Endothelial cell of umbilical vein (primary cell): ENCODE measurements at regions not wholly inside any gene's neighbourhood (a gene's known extent, or its start where the extent isn't known, plus 50 kb on each side); places are given as distances from the start of the nearest gene placed in this dataset.

Source experiments
- BruUV-seq: library from RNA; stranded (reverse); fragments of 400-500 nt; replicated peaks from 2 replicates; lab custom pipeline; 2021; lab: Mats Ljungman, UMichigan
- CTCF ChIA-PET: fragments of 300-600, 350-600 bp; sonication (Branson Sonifier 250); formaldehyde crosslinking; loops from one replicate; lab custom pipeline; 2021; ENCODE audit warnings: antibody characterized with exemption, inconsistent platforms; lab: Charles Lee
- POLR2A ChIA-PET: fragments of 300-600, 350-600 bp; sonication (Branson Sonifier 250); formaldehyde crosslinking; loops from one replicate; lab custom pipeline; 2021; ENCODE audit warnings: antibody characterized with exemption, inconsistent platforms; lab: Charles Lee
- DNase-seq: peaks from one replicate; pipeline ENCODE4 v3.0.0-alpha.2; 2011; ENCODE audit warnings: low read depth, low spot score
- FAIRE-seq: peaks from 2 replicates; lab custom pipeline; 2011; peaks lifted over from hg19 to GRCh38; lab: Jason Lieb, UNC
- H2AFZ ChIP-seq: 2 replicates; pipeline ENCODE4 v1.6.0; 2012; ENCODE audit warnings: low read depth, low read length, control low read depth, inconsistent platforms
- H3K27ac ChIP-seq: 2 replicates; pipeline ENCODE4 v1.5.1; 2011; ENCODE audit warnings: low read depth, mild to moderate bottlenecking, control low read depth, low read length, moderate library complexity; ENCODE audit not compliant: insufficient read depth
- H3K27me3 ChIP-seq, 2 experiments: 2 replicates each; pipeline versions ENCODE4 v1.6.0 to v1.6.1; 2011; ENCODE audit warnings: low read length in 2 of 2, mixed read lengths in 1 of 2; ENCODE audit not compliant: control insufficient read depth in 2 of 2, insufficient read depth in 2 of 2
- H3K36me3 ChIP-seq, 2 experiments: 2 replicates in 1 of 2; 3 replicates in 1 of 2; pipeline ENCODE4 v1.5.1; 2011; ENCODE audit warnings: low read length in 2 of 2, mild to moderate bottlenecking in 1 of 2, moderate library complexity in 1 of 2; ENCODE audit not compliant: control insufficient read depth in 2 of 2, insufficient read depth in 2 of 2; ENCODE audit errors: extremely low read depth in 1 of 2
- H3K4me1 ChIP-seq: 3 replicates; pipeline ENCODE4 v1.5.1; 2011; ENCODE audit warnings: mild to moderate bottlenecking, low read length; ENCODE audit not compliant: control insufficient read depth, insufficient read depth; ENCODE audit errors: extremely low read depth
- H3K4me2 ChIP-seq: 2 replicates; pipeline ENCODE4 v1.6.1; 2011; ENCODE audit warnings: low read length, control low read depth, mixed read lengths; ENCODE audit not compliant: insufficient read depth
- H3K4me3 ChIP-seq, 3 experiments: fragments of 200-600 bp in 1 of 3; sonication (generic), shearing (Covaris generic) in 1 of 3; replicated peaks in 1 of 3; 2 replicates each; pipeline ENCODE4 v1.5.1; 2011 to 2016; ENCODE audit warnings: control low read depth in 3 of 3, low read length in 3 of 3, mild to moderate bottlenecking in 2 of 3, inconsistent platforms in 1 of 3, low read depth in 1 of 3, moderate library complexity in 1 of 3; ENCODE audit not compliant: insufficient read depth in 1 of 3
- H3K79me2 ChIP-seq: 2 replicates; pipeline ENCODE4 v1.6.0; 2012; ENCODE audit warnings: low read length, inconsistent platforms; ENCODE audit not compliant: control insufficient read depth, insufficient read depth
- H3K9ac ChIP-seq: replicated peaks from 2 replicates; pipeline ENCODE3; 2011; ENCODE audit warnings: low read length, control low read depth; ENCODE audit not compliant: insufficient read depth; ENCODE audit errors: extremely low read depth
- H3K9me1 ChIP-seq: replicated peaks from 3 replicates; pipeline ENCODE4 v1.6.0; 2011; ENCODE audit warnings: mild to moderate bottlenecking, low read length; ENCODE audit not compliant: control insufficient read depth, insufficient read depth; ENCODE audit errors: extremely low read depth
- H3K9me3 ChIP-seq: replicated peaks from 2 replicates; pipeline ENCODE4 v1.5.1; 2012; ENCODE audit warnings: low read length, inconsistent platforms; ENCODE audit not compliant: control insufficient read depth, insufficient read depth
- H4K20me1 ChIP-seq: replicated peaks from 2 replicates; pipeline ENCODE3; 2011; ENCODE audit warnings: mild to moderate bottlenecking, low read length; ENCODE audit not compliant: control insufficient read depth, insufficient read depth; ENCODE audit errors: extremely low read depth
- EZH2 ChIP-seq: IDR thresholded peaks from 2 replicates; pipeline ENCODE4 v1.6.1; 2012; ENCODE audit warnings: borderline replicate concordance, low read depth, mild to moderate bottlenecking, moderate library complexity, low read length, inconsistent platforms; ENCODE audit not compliant: severe bottlenecking
- FOS ChIP-seq: IDR thresholded peaks from 2 replicates; pipeline ENCODE4 v1.6.1; 2011; ENCODE audit warnings: mild to moderate bottlenecking, low read length, moderate library complexity, borderline replicate concordance; ENCODE audit not compliant: insufficient read depth
- GATA2 ChIP-seq: IDR thresholded peaks from 2 replicates; pipeline ENCODE4 v1.7.0; 2011; ENCODE audit warnings: low read depth, mild to moderate bottlenecking, moderate library complexity, mixed read lengths, low read length; ENCODE audit not compliant: insufficient read length, insufficient read depth
- JUN ChIP-seq: IDR thresholded peaks from 2 replicates; pipeline ENCODE4 v1.6.1; 2011; ENCODE audit warnings: borderline replicate concordance, low read depth; ENCODE audit not compliant: insufficient read length, insufficient read depth
- MAX ChIP-seq: IDR thresholded peaks from 2 replicates; pipeline ENCODE4 v1.6.1; 2011; ENCODE audit not compliant: insufficient read depth, insufficient read length
- MYC ChIP-seq: IDR thresholded peaks from one replicate; pipeline ENCODE4 v1.6.1; 2011; ENCODE audit warnings: mild to moderate bottlenecking, low read depth, low read length
- POLR2A ChIP-seq: IDR thresholded peaks from 2 replicates; pipeline ENCODE4 v1.6.1; 2012; ENCODE audit warnings: low read depth, mild to moderate bottlenecking, control low read depth, low read length
- POLR2AphosphoS5 ChIP-seq: IDR thresholded peaks from 2 replicates; pipeline ENCODE4 v1.6.1; 2012; ENCODE audit warnings: low read depth, mild to moderate bottlenecking, control low read depth, low read length, moderate library complexity; ENCODE audit not compliant: insufficient read depth
- dilution Hi-C: fragments of 300-500 bp; cut with MboI; formaldehyde crosslinking; loops from one replicate; pipeline ENCODE4 v1.15.0; 2019; ENCODE audit warnings: low sequenced_read_pairs; ENCODE audit not compliant: extremely low pct_ligation_motif_present
- intact Hi-C: fragments of 100-400 bp; cut with micrococcal nuclease; formaldehyde crosslinking; loops from one replicate; pipeline ENCODE4 v1.10.0; 2022
- TF ChIP-seq, protein P1 (sequence below), 2 donors: IDR thresholded peaks; 1 replicate in 1 of 2; 2 replicates in 1 of 2; pipeline ENCODE4 v1.5.1; 2011; ENCODE audit warnings: low read length in 2 of 2, mild to moderate bottlenecking in 2 of 2, moderate library complexity in 2 of 2, control low read depth in 1 of 2, inconsistent platforms in 1 of 2, low read depth in 1 of 2; ENCODE audit not compliant: insufficient read depth in 1 of 2; ENCODE audit errors: extremely low read depth in 1 of 2

DNA sequence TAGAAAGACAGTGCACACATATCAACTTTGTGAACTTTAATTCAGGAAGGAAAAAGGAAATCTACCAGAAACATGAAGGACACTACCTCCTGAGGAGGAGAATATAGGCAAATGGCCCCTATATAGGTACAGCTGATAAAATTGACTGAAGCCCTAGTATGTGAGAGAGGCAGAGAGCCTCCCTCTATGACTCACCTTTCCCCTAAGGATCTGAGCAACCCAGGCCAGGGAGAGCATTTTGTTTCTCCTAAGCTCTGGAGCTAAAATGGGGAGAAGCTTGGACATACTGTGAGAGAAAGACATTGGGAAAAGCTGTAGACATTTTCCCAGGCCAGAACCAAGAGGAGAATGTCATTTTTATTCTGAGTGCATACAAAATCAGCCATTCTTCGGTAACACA, 303.5 kb downstream of the AHR start:
- H4K20me1 ChIP-seq = no peaks in the 10 kb centered on the region
- H3K4me2 ChIP-seq = no peak overlapping the region
- no peaks in the 10 kb centered on the region for H3K36me3 ChIP-seq
- TF ChIP-seq POLR2A (no peak), JUN (no peak), POLR2AphosphoS5 (no peak), MYC (no peak), MAX (no peak), FOS (no peak), GATA2 (no peak), EZH2 (no peak)
- TF ChIP-seq, protein P1, sequence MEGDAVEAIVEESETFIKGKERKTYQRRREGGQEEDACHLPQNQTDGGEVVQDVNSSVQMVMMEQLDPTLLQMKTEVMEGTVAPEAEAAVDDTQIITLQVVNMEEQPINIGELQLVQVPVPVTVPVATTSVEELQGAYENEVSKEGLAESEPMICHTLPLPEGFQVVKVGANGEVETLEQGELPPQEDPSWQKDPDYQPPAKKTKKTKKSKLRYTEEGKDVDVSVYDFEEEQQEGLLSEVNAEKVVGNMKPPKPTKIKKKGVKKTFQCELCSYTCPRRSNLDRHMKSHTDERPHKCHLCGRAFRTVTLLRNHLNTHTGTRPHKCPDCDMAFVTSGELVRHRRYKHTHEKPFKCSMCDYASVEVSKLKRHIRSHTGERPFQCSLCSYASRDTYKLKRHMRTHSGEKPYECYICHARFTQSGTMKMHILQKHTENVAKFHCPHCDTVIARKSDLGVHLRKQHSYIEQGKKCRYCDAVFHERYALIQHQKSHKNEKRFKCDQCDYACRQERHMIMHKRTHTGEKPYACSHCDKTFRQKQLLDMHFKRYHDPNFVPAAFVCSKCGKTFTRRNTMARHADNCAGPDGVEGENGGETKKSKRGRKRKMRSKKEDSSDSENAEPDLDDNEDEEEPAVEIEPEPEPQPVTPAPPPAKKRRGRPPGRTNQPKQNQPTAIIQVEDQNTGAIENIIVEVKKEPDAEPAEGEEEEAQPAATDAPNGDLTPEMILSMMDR (IDR thresholded peaks at IDR 0.05; ENCODE audit: extremely low read depth in 1 of 2, insufficient read depth in 1 of 2, low read depth in 1 of 2, low read length in 2 of 2) = no peak
- no peaks in the 10 kb centered on the region for H3K27me3 ChIP-seq
- H3K27ac ChIP-seq = no peak overlapping the region
- no peak overlapping the region for H3K4me3 ChIP-seq
- H3K9me3 ChIP-seq = no peaks in the 10 kb centered on the region
- H2AFZ ChIP-seq = no peak overlapping the region
- DNase-seq (no peak), FAIRE-seq (no peak)
- no peak overlapping the region for H3K9ac ChIP-seq
- POLR2A ChIA-PET = no interaction called here
- BruUV-seq = no TSS peak
- CTCF ChIA-PET = no interaction called here
- peaks cover 9% of the 10 kb centered on the region for H3K4me1 ChIP-seq
- dilution Hi-C loops = no loop called here
- no peaks in the 10 kb centered on the region for H3K9me1 ChIP-seq
- intact Hi-C loops = no loop called here
- H3K79me2 ChIP-seq = no peaks in the 10 kb centered on the region
